WERI-Rb-1 (cell line): ENCODE measurements at regions not wholly inside any gene's neighbourhood (a gene's known extent, or its start where the extent isn't known, plus 50 kb on each side); places are given as distances from the start of the nearest gene placed in this dataset.

Experiments
- DNase-seq: peaks from one replicate; pipeline ENCODE4 v3.0.0-alpha.2; 2020
- H3K27ac ChIP-seq: fragments of 250-450 bp; sonication (Bioruptor Pico); 2 replicates; pipeline ENCODE4 v1.5.1; 2020; ENCODE audit warnings: mild to moderate bottlenecking, moderate library complexity
- H3K27me3 ChIP-seq: fragments of 250-450 bp; sonication (Bioruptor Pico); 2 replicates; pipeline ENCODE4 v1.5.1; 2021; ENCODE audit warnings: mild to moderate bottlenecking, low read depth, moderate library complexity; ENCODE audit not compliant: insufficient read depth, severe bottlenecking
- H3K36me3 ChIP-seq: fragments of 250-450 bp; sonication (Bioruptor Pico); 2 replicates; pipeline ENCODE4 v1.5.1; 2020; ENCODE audit warnings: mild to moderate bottlenecking, moderate library complexity
- H3K4me3 ChIP-seq: 2 replicates; pipeline ENCODE4 v1.5.1; 2011; ENCODE audit warnings: low read depth, mild to moderate bottlenecking, control low read depth, low read length
- H3K9me3 ChIP-seq: fragments of 250-450 bp; sonication (Bioruptor Pico); 2 replicates; pipeline ENCODE4 v1.5.1; 2021; ENCODE audit warnings: mild to moderate bottlenecking, moderate library complexity; ENCODE audit not compliant: severe bottlenecking
- CTCF ChIP-seq: IDR thresholded peaks from 2 replicates; pipeline ENCODE4 v1.5.1; 2011; ENCODE audit warnings: low read depth, mild to moderate bottlenecking, control low read depth, inconsistent platforms, low read length

- H3K27ac ChIP-seq, result no peak overlapping the region
- H3K36me3 ChIP-seq, result no peaks in the 10 kb centered on the region
- no peaks in the 10 kb centered on the region for H3K9me3 ChIP-seq
- no peak for TF ChIP-seq CTCF
- DNase-seq, result no peak
- no peak overlapping the region for H3K4me3 ChIP-seq
- H3K27me3 ChIP-seq, result no peaks in the 10 kb centered on the region
These were observed 94.3 kb upstream of the PFN2 start for GRCh38 chr3:150064971-150065370.

- H3K4me3 ChIP-seq, result no peak overlapping the region
- no peak for TF ChIP-seq CTCF
- no peaks in the 10 kb centered on the region for H3K36me3 ChIP-seq
- H3K27ac ChIP-seq, result no peak overlapping the region
- no peak for DNase-seq
- H3K27me3 ChIP-seq, result no peaks in the 10 kb centered on the region
- no peaks in the 10 kb centered on the region for H3K9me3 ChIP-seq
These were observed 92.5 kb upstream of the PFN2 start for GRCh38 chr3:150063237-150063636.

- Histone ChIP-seq H3K9me3 (no peaks in the 10 kb centered on the region), H3K27me3 (no peaks in the 10 kb centered on the region), H3K4me3 (no peak overlapping the region), H3K27ac (no peak overlapping the region), H3K36me3 (no peaks in the 10 kb centered on the region)
- DNase-seq, result no peak
- TF ChIP-seq CTCF, result no peak
These were observed 91.8 kb upstream of the PFN2 start for GRCh38 chr3:150062492-150062891.

- DNase-seq, result no peak
- no peak for TF ChIP-seq CTCF
- H3K9me3 ChIP-seq, result no peaks in the 10 kb centered on the region
These were observed 90.8 kb upstream of the PFN2 start for GRCh38 chr3:150061288-150062024.

GRCh38 chr3:150059729-150060128, 89.0 kb upstream of the PFN2 start:
- Histone ChIP-seq H3K4me3 (no peak overlapping the region), H3K27me3 (no peaks in the 10 kb centered on the region), H3K27ac (no peak overlapping the region), H3K9me3 (no peaks in the 10 kb centered on the region), H3K36me3 (no peaks in the 10 kb centered on the region)
- DNase-seq, result no peak
- no peak for TF ChIP-seq CTCF

More at GRCh38 chr3:150061288-150062024, 90.8 kb upstream of the PFN2 start:
- H3K36me3 ChIP-seq, result no peaks in the 10 kb centered on the region
- no peak overlapping the region for H3K27ac ChIP-seq
- H3K4me3 ChIP-seq, result no peak overlapping the region
- H3K27me3 ChIP-seq, result no peaks in the 10 kb centered on the region

GRCh38 chr3:150059241-150059640, 88.5 kb upstream of the PFN2 start:
- no peak overlapping the region for H3K4me3 ChIP-seq
- H3K9me3 ChIP-seq, result no peaks in the 10 kb centered on the region
- no peak overlapping the region for H3K27ac ChIP-seq
- no peak for TF ChIP-seq CTCF
- H3K36me3 ChIP-seq, result no peaks in the 10 kb centered on the region
- no peak for DNase-seq
- H3K27me3 ChIP-seq, result no peaks in the 10 kb centered on the region
